ENCODE measurements at regions not wholly inside any gene's neighbourhood (a gene's known extent, or its start where the extent isn't known, plus 50 kb on each side); places are given as distances from the start of the nearest gene placed in this dataset.

DNA sequence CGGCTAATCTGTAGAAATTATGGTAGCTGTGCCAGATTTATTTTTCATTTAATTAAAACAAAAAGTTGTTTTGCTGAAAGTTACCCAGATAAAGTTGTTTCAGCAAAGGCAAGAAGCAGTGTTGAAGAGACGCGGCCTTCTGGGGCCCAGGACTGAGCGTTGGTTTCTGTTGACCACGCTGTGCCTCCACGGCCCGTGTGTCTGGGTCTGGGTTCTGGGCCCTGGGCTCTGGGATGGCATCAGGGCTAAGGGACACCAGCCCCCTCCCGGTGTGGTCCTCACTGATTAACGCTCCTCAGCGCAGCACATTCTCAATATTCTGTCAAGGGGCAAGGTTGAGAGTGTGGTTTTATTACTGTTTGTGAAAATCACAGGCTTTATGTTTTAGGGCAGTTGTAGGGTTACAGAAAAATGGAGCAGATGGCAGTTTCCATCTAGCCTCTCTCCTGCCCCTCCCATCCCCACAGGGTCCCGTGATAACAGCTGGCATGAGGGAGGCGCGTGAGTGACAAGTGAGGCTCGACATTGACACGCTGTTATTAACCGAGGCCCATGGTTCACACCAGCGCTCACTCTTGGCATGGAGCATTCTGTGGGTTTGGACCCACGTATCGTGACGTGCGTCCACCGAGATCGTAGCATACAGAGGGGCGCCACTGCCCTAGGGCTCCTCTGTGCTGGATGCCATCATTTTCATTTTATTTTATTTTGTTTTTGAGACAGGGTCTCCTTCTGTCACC is 1231.4 kb downstream of the BRD1 start:
- TF ChIP-seq POLR2AphosphoS5 (IDR thresholded peaks at IDR 0.05; ENCODE audit: low read depth, low read length) (no peak), POLR2A (IDR thresholded peaks at IDR 0.05; ENCODE audit: low read depth, low read length) (no peak), PAX5 (IDR thresholded peaks at IDR 0.05; ENCODE audit: insufficient read depth, low read length, severe bottlenecking) (no peak), TAF1 (IDR thresholded peaks at IDR 0.05; ENCODE audit: low read depth, low read length) (no peak), POU2F2 (IDR thresholded peaks at IDR 0.05; ENCODE audit: low read depth, low read length) (no peak), SPI1 (IDR thresholded peaks at IDR 0.05; ENCODE audit: low read depth, low read length) (no peak)

All from GM12891 (cell line).